ENCODE measurements at regions not wholly inside any gene's neighbourhood (a gene's known extent, or its start where the extent isn't known, plus 50 kb on each side); places are given as distances from the start of the nearest gene placed in this dataset.

GRCh38 chr17:34199932-34200534, 55.1 kb upstream of the CCL2 start:
- peaks cover 0 to 2% of the 10 kb centered on the region in 2 donors for H3K27me3 ChIP-seq (ENCODE audit: control insufficient read depth in 2 of 2, insufficient read depth in 2 of 2, low read length in 2 of 2)
- H4K20me1 ChIP-seq (ENCODE audit: insufficient read depth, low read length), result no peaks in the 10 kb centered on the region
- DNase-seq, result peak; percentile 79 to 88 (median 87)
- peak; percentile 100 for TF ChIP-seq CTCF (IDR thresholded peaks at IDR 0.05)
- Mint-ChIP-seq H3K4me1 (peaks cover 23% of the 10 kb centered on the region), H3K27me3 (ENCODE audit: low read depth in 3 of 3) (peaks cover 0 to 11% (median 5%) of the 10 kb centered on the region in 3 donors), H3K9me3 (peaks cover 0 to 9% (median 6%) of the 10 kb centered on the region in 7 donors), H3K36me3 (peaks cover 0 to 3% of the 10 kb centered on the region in 2 donors), H3K4me3 (no peak overlapping the region), H3K27ac (peak overlapping the region in 4 of 7 donors; percentile 12 to 59 (median 36))
- H3K4me2 ChIP-seq (replicated peaks; ENCODE audit: extremely low read depth, low read length, poor library complexity, severe bottlenecking), result no peak overlapping the region
- H3K27ac ChIP-seq (ENCODE audit: low read depth in 1 of 2, low read length in 2 of 2), result peak overlapping the region in 1 of 2 donors; percentile 3
- no CpG with 5 or more reads among the region's 8 CpGs for WGBS (ENCODE audit: insufficient coverage)
- peaks cover 0 to 8% of the 10 kb centered on the region in 2 donors for H3K9me3 ChIP-seq (replicated peaks in 1 of 2; ENCODE audit: control insufficient read depth in 1 of 2, insufficient read depth in 1 of 2, low read length in 2 of 2)
- H3K36me3 ChIP-seq (replicated peaks in 1 of 2; ENCODE audit: control insufficient read depth in 1 of 2, insufficient read depth in 2 of 2, low read length in 2 of 2), result no peaks in the 10 kb centered on the region
- intact Hi-C loops (cut with micrococcal nuclease), result loop anchor here (1.0 to 5.0 kb wide), 3 partner anchors 42 to 161 kb away; no protein-coding TSS in a partner anchor
- H3K4me3 ChIP-seq (replicated peaks in 1 of 3; ENCODE audit: low read depth in 2 of 3, low read length in 3 of 3), result no peak overlapping the region
- H3K9ac ChIP-seq (ENCODE audit: insufficient read depth, low read length, poor library complexity, severe bottlenecking), result no peak overlapping the region
- no peaks in the 10 kb centered on the region for H3K79me2 ChIP-seq (ENCODE audit: insufficient read depth, low read length)
- H3K4me1 ChIP-seq (ENCODE audit: control insufficient read depth in 1 of 2, insufficient read depth in 2 of 2, low read length in 2 of 2), result peaks cover 18 to 19% of the 10 kb centered on the region in 2 donors
- H2AFZ ChIP-seq (ENCODE audit: insufficient read depth, low read depth, low read length, poor library complexity, severe bottlenecking), result no peak overlapping the region

- Mint-ChIP-seq H3K4me1 (peaks cover 32% of the 10 kb centered on the region), H3K27me3 (ENCODE audit: low read depth in 3 of 3) (peaks cover 0 to 11% (median 5%) of the 10 kb centered on the region in 3 donors)
- peak; percentile 85 to 96 (median 91) for DNase-seq
These were observed 53.9 kb upstream of the CCL2 start for GRCh38 chr17:34201225-34201624.

More at GRCh38 chr17:34201225-34201624, 53.9 kb upstream of the CCL2 start:
- Mint-ChIP-seq H3K4me3 (no peak overlapping the region), H3K9me3 (peaks cover 0 to 9% (median 6%) of the 10 kb centered on the region in 7 donors), H3K27ac (peak overlapping the region; percentile 68 to 94 (median 81)), H3K36me3 (peaks cover 0 to 3% of the 10 kb centered on the region in 2 donors)
- no peak overlapping the region for H3K4me2 ChIP-seq (replicated peaks; ENCODE audit: extremely low read depth, low read length, poor library complexity, severe bottlenecking)
- peaks cover 0 to 8% of the 10 kb centered on the region in 2 donors for H3K9me3 ChIP-seq (replicated peaks in 1 of 2; ENCODE audit: control insufficient read depth in 1 of 2, insufficient read depth in 1 of 2, low read length in 2 of 2)
- H3K27me3 ChIP-seq (ENCODE audit: control insufficient read depth in 2 of 2, insufficient read depth in 2 of 2, low read length in 2 of 2), result peaks cover 0 to 2% of the 10 kb centered on the region in 2 donors
- no peak overlapping the region for H3K4me3 ChIP-seq (replicated peaks in 1 of 3; ENCODE audit: low read depth in 2 of 3, low read length in 3 of 3)
- no peak overlapping the region for H3K9ac ChIP-seq (ENCODE audit: insufficient read depth, low read length, poor library complexity, severe bottlenecking)
- no peaks in the 10 kb centered on the region for H3K36me3 ChIP-seq (replicated peaks in 1 of 2; ENCODE audit: control insufficient read depth in 1 of 2, insufficient read depth in 2 of 2, low read length in 2 of 2)
- WGBS (ENCODE audit: insufficient coverage), result 8% methylated on average over 1 of the region's 1 CpG
- peak overlapping the region in 1 of 2 donors; percentile 63 for H3K27ac ChIP-seq (ENCODE audit: low read depth in 1 of 2, low read length in 2 of 2)
- H3K4me1 ChIP-seq (ENCODE audit: control insufficient read depth in 1 of 2, insufficient read depth in 2 of 2, low read length in 2 of 2), result peaks cover 28% of the 10 kb centered on the region in 2 donors
- peak overlapping the region; percentile 62 for H2AFZ ChIP-seq (ENCODE audit: insufficient read depth, low read depth, low read length, poor library complexity, severe bottlenecking)
- intact Hi-C loops (cut with micrococcal nuclease), result loop anchor here (2.0 to 5.0 kb wide), 2 partner anchors 41 to 48 kb away; no protein-coding TSS in a partner anchor
- H3K79me2 ChIP-seq (ENCODE audit: insufficient read depth, low read length), result no peaks in the 10 kb centered on the region
- TF ChIP-seq CTCF (IDR thresholded peaks at IDR 0.05), result no peak
- H4K20me1 ChIP-seq (ENCODE audit: insufficient read depth, low read length), result no peaks in the 10 kb centered on the region

Data from CD14-positive monocyte (primary cell).